ENCODE measurements at regions not wholly inside any gene's neighbourhood (a gene's known extent, or its start where the extent isn't known, plus 50 kb on each side); places are given as distances from the start of the nearest gene placed in this dataset.

DNA sequence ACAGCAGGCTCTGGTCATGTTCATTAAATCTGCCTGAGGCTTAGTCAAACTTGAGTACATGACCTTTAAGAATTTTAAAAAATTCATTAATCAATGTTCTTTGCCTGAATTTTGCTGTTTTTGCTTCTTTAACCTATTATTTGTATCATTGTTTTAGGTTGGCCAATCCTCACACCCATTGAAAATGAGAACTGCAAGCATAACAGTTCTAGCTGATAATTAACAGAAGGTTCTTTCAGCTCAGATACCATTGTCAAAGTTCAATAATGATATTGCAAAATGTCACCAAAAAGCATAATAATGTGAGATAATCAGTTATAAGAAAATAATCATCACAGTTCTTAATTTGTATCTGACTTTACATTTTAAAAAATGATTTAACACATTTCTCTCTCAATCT is 583.1 kb downstream of the TFAP2A start:
- TF ChIP-seq, protein P1, sequence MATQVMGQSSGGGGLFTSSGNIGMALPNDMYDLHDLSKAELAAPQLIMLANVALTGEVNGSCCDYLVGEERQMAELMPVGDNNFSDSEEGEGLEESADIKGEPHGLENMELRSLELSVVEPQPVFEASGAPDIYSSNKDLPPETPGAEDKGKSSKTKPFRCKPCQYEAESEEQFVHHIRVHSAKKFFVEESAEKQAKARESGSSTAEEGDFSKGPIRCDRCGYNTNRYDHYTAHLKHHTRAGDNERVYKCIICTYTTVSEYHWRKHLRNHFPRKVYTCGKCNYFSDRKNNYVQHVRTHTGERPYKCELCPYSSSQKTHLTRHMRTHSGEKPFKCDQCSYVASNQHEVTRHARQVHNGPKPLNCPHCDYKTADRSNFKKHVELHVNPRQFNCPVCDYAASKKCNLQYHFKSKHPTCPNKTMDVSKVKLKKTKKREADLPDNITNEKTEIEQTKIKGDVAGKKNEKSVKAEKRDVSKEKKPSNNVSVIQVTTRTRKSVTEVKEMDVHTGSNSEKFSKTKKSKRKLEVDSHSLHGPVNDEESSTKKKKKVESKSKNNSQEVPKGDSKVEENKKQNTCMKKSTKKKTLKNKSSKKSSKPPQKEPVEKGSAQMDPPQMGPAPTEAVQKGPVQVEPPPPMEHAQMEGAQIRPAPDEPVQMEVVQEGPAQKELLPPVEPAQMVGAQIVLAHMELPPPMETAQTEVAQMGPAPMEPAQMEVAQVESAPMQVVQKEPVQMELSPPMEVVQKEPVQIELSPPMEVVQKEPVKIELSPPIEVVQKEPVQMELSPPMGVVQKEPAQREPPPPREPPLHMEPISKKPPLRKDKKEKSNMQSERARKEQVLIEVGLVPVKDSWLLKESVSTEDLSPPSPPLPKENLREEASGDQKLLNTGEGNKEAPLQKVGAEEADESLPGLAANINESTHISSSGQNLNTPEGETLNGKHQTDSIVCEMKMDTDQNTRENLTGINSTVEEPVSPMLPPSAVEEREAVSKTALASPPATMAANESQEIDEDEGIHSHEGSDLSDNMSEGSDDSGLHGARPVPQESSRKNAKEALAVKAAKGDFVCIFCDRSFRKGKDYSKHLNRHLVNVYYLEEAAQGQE (IDR thresholded peaks at IDR 0.05; ENCODE audit: low read depth) = no peak
- TF ChIP-seq CEBPB (IDR thresholded peaks at IDR 0.05) (no peak), YY1 (IDR thresholded peaks at IDR 0.05; ENCODE audit: low read depth) (no peak), EP300 (IDR thresholded peaks at IDR 0.05; ENCODE audit: borderline replicate concordance) (no peak), NFIC (IDR thresholded peaks at IDR 0.05) (no peak)

All from Ishikawa (cell line).